GM12878 (cell line): ENCODE measurements at regions not wholly inside any gene's neighbourhood (a gene's known extent, or its start where the extent isn't known, plus 50 kb on each side); places are given as distances from the start of the nearest gene placed in this dataset.

ENCODE experiments used
- ATAC-seq: fragments of 200-7000 bp; cut with Tn5 transposase; 3 replicates; pipeline ENCODE4 v1.9.1; 2020; ENCODE audit warnings: mild to moderate bottlenecking, moderate library complexity
- BruUV-seq: library from RNA; stranded (reverse); fragments of 400-500 nt; replicated peaks from 2 replicates; lab custom pipeline; 2021; lab: Mats Ljungman, UMichigan
- CTCF ChIA-PET: fragments of 300-600 bp; sonication (Branson Sonifier 250); formaldehyde crosslinking; extraction: SDS; loops from one replicate; lab custom pipeline; 2021; ENCODE audit warnings: inconsistent platforms; lab: Yijun Ruan, JAX
- POLR2A ChIA-PET: fragments of 350-600 bp; formaldehyde crosslinking; extraction: SDS; loops from one replicate; lab custom pipeline; 2021; ENCODE audit warnings: inconsistent platforms; lab: Charles Lee
- RAD21 ChIA-PET: fragments of 300-600 bp; sonication (Branson Sonifier 250); formaldehyde crosslinking; loops from one replicate; lab custom pipeline; 2023; ENCODE audit warnings: antibody characterized with exemption; ENCODE audit not compliant: unreplicated experiment; lab: Charles Lee
- SMC1A ChIA-PET: fragments of 300-600 bp; sonication (Branson Sonifier 250); formaldehyde crosslinking; loops from one replicate; lab custom pipeline; 2023; ENCODE audit not compliant: unreplicated experiment, uncharacterized antibody; lab: Charles Lee
- DNase-seq: peaks from one replicate; pipeline ENCODE4 v3.0.0-alpha.2; 2011; ENCODE audit warnings: low read depth, low spot score
- FAIRE-seq: peaks from 3 replicates; lab custom pipeline; 2011; peaks lifted over from hg19 to GRCh38; lab: Jason Lieb, UNC
- H2AFZ ChIP-seq: 2 replicates; pipeline ENCODE4 v1.6.0; 2011; ENCODE audit warnings: low read depth, low read length, control low read depth; ENCODE audit not compliant: control insufficient read depth
- H3K27ac ChIP-seq: 2 replicates; pipeline ENCODE4 v1.5.1; 2011; ENCODE audit warnings: control low read depth; ENCODE audit not compliant: control insufficient read depth, insufficient read depth
- H3K27me3 ChIP-seq, 2 experiments: replicated peaks in 1 of 2; 2 replicates each; pipeline versions ENCODE4 v1.6.0 to v1.6.1; 2011; ENCODE audit warnings: low read length in 1 of 2; ENCODE audit not compliant: control insufficient read depth in 2 of 2, insufficient read depth in 2 of 2
- H3K36me3 ChIP-seq, 2 experiments: 2 replicates each; pipeline ENCODE4 v1.5.1; 2011; ENCODE audit warnings: low read length in 1 of 2; ENCODE audit not compliant: control insufficient read depth in 2 of 2, insufficient read depth in 2 of 2
- H3K4me1 ChIP-seq: 2 replicates; pipeline ENCODE4 v1.6.1; 2011; ENCODE audit warnings: mild to moderate bottlenecking, low read length, moderate library complexity, mixed read lengths; ENCODE audit not compliant: control insufficient read depth, insufficient read depth
- H3K4me2 ChIP-seq: 2 replicates; pipeline ENCODE4 v1.6.0; 2011; ENCODE audit warnings: control low read depth; ENCODE audit not compliant: control insufficient read depth, insufficient read depth
- H3K4me3 ChIP-seq: fragments of 200-600 bp; sonication (generic); 2 replicates; pipeline ENCODE4 v1.5.1; 2016
- H3K79me2 ChIP-seq: 2 replicates; pipeline ENCODE4 v1.6.0; 2011; ENCODE audit warnings: low read length; ENCODE audit not compliant: control insufficient read depth, insufficient read depth
- H3K9ac ChIP-seq: 2 replicates; pipeline ENCODE4 v1.8.0; 2011; ENCODE audit warnings: low read length, control low read depth, mixed read lengths; ENCODE audit not compliant: control insufficient read depth, insufficient read depth
- H3K9me3 ChIP-seq: replicated peaks from 3 replicates; pipeline ENCODE4 v1.5.1; 2011; ENCODE audit warnings: mild to moderate bottlenecking, low read length; ENCODE audit not compliant: control insufficient read depth, insufficient read depth
- H4K20me1 ChIP-seq: 2 replicates; pipeline ENCODE4 v1.6.0; 2011; ENCODE audit not compliant: control insufficient read depth, insufficient read depth
- GATAD2B ChIP-seq: fragments of 450-650 bp; conservative IDR thresholded peaks from 2 replicates; pipeline ENCODE4 v1.6.1; 2017; ENCODE audit warnings: low read depth, mild to moderate bottlenecking, moderate library complexity
- MYB ChIP-seq: fragments of 150-350 bp; IDR thresholded peaks from 2 replicates; pipeline ENCODE4 v1.6.1; 2014; ENCODE audit warnings: mild to moderate bottlenecking, low read depth, low read length, borderline replicate concordance
- NBN ChIP-seq: fragments of 450-650 bp; IDR thresholded peaks from 2 replicates; pipeline ENCODE4 v1.6.1; 2016
- NFYA ChIP-seq: IDR thresholded peaks from 2 replicates; pipeline ENCODE4 v1.6.1; 2011; ENCODE audit warnings: low read depth, mild to moderate bottlenecking, low read length, improper control_type of control experiment, borderline replicate concordance
- NRF1 ChIP-seq: conservative IDR thresholded peaks from 2 replicates; pipeline ENCODE4 v1.6.1; 2011; ENCODE audit warnings: mild to moderate bottlenecking, low read depth, low read length, improper control_type of control experiment
- RAD21 ChIP-seq: IDR thresholded peaks from 2 replicates; pipeline ENCODE4 v1.6.1; 2011; ENCODE audit warnings: mild to moderate bottlenecking, low read depth, low read length, moderate library complexity; ENCODE audit not compliant: insufficient read depth
- SRF ChIP-seq, 2 experiments: IDR thresholded peaks; 2 replicates each; pipeline ENCODE4 v1.6.1; 2011; ENCODE audit warnings: low read depth in 2 of 2, low read length in 2 of 2, mild to moderate bottlenecking in 1 of 2, moderate library complexity in 1 of 2
- TCF3 ChIP-seq: IDR thresholded peaks from 2 replicates; pipeline ENCODE4 v1.6.1; 2012; ENCODE audit warnings: low read depth, mild to moderate bottlenecking, low read length, borderline replicate concordance; ENCODE audit not compliant: insufficient read depth
- ZSCAN29 ChIP-seq: fragments of 450-650 bp; IDR thresholded peaks from 2 replicates; pipeline ENCODE4 v1.6.1; 2017; ENCODE audit warnings: mild to moderate bottlenecking, moderate library complexity
- WGBS: methylation state at CpG from one replicate; pipeline ENCODE4 v1.1.6; 2016; ENCODE audit warnings: low lambda C conversion rate; ENCODE audit not compliant: insufficient replicate concordance, insufficient coverage; ENCODE audit errors: missing lambda C conversion rate; 5-methylcytosine and 5-hydroxymethylcytosine counted together
- in situ Hi-C: fragments of 300-500 bp; cut with MboI; formaldehyde crosslinking; loops from 9 replicates; pipeline ENCODE4 v1.14.3; 2018; ENCODE audit warnings: mixed read lengths
- intact Hi-C: fragments of 100-400 bp; cut with micrococcal nuclease; formaldehyde crosslinking; loops from one replicate; pipeline ENCODE4 v1.14.2; 2022; ENCODE audit not compliant: unreplicated experiment
- TF ChIP-seq, protein P1 (sequence below): fragments of 450-650 bp; IDR thresholded peaks from 2 replicates; pipeline ENCODE4 v1.6.1; 2014; ENCODE audit warnings: mild to moderate bottlenecking
- TF ChIP-seq, protein P2 (sequence below): fragments of 450-650 bp; IDR thresholded peaks from 2 replicates; pipeline ENCODE4 v1.6.1; 2016; ENCODE audit warnings: mild to moderate bottlenecking
- TF ChIP-seq, protein P3 (sequence below): IDR thresholded peaks from 2 replicates; pipeline ENCODE4 v1.6.1; 2012; ENCODE audit warnings: low read depth, low read length, improper control_type of control experiment

DNA sequence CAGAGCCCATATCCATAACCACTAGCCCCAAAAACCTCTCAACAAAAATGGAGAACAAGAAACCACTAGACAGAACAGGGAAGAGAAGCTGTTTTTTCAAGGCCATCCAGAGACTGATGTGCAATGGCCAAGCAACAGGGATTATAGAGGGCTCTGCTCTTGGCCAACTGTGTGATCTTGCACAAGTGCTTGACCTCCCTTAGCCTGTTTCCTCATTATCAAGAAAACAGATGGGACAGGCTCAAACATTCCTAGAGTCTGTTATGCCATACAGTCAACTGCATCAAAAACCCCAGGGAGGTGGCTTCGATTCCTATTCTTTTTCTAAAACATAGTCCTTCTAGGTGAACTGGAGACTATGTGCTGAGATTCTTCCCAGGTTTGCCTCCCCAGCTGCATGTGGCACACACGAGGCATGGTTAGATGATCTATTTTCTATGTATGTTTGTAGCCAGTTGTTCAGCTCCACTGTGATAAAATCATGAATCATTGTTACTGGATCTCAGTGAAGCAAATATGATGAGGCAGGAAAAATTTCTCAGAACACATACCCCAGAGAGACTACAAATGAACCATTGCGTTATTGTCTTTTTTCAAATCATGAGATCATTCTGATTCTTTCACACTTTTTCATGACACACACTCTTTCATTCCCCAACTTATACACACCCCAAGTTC lies 132.9 kb upstream of the TGFBR2 start:
- ChIA-PET RAD21 (interaction anchor here (2.7 kb wide), 1 partner anchor 27 kb away, joined by 12 read pairs; no protein-coding TSS in a partner anchor), CTCF (interaction anchor here (0.9 kb wide), 1 partner anchor 26 kb away, joined by 3 read pairs; no protein-coding TSS in a partner anchor), POLR2A (interaction anchor here (1.2 kb wide), 1 partner anchor 29 kb away, joined by 3 read pairs; no protein-coding TSS in a partner anchor), SMC1A (interaction anchor here (0.7 to 1.5 kb wide), 2 partner anchors 13 to 129 kb away, joined by 3 to 5 read pairs; no protein-coding TSS in a partner anchor)
- Histone ChIP-seq H4K20me1 (no peaks in the 10 kb centered on the region), H3K9ac (no peak overlapping the region), H3K79me2 (no peaks in the 10 kb centered on the region), H3K4me1 (peaks cover 18% of the 10 kb centered on the region), H2AFZ (no peak overlapping the region), H3K27me3 (no peaks in the 10 kb centered on the region), H3K4me2 (no peak overlapping the region), H3K9me3 (no peaks in the 10 kb centered on the region; the same call in 2 of the 3 replicates), H3K4me3 (no peak overlapping the region), H3K36me3 (no peaks in the 10 kb centered on the region), H3K27ac (no peak overlapping the region)
- in situ Hi-C loops (no loop called here), intact Hi-C loops (loop anchor here (2.0 kb wide), 1 partner anchor 27 kb away; no protein-coding TSS in a partner anchor)
- no peak for DNase-seq
- TF ChIP-seq, protein P1, sequence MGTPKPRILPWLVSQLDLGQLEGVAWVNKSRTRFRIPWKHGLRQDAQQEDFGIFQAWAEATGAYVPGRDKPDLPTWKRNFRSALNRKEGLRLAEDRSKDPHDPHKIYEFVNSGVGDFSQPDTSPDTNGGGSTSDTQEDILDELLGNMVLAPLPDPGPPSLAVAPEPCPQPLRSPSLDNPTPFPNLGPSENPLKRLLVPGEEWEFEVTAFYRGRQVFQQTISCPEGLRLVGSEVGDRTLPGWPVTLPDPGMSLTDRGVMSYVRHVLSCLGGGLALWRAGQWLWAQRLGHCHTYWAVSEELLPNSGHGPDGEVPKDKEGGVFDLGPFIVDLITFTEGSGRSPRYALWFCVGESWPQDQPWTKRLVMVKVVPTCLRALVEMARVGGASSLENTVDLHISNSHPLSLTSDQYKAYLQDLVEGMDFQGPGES = no peak
- ATAC-seq = no peak
- WGBS = 46% methylated on average over 3 of the region's 3 CpGs
- FAIRE-seq = no peak
- no TSS peak for BruUV-seq

DNA sequence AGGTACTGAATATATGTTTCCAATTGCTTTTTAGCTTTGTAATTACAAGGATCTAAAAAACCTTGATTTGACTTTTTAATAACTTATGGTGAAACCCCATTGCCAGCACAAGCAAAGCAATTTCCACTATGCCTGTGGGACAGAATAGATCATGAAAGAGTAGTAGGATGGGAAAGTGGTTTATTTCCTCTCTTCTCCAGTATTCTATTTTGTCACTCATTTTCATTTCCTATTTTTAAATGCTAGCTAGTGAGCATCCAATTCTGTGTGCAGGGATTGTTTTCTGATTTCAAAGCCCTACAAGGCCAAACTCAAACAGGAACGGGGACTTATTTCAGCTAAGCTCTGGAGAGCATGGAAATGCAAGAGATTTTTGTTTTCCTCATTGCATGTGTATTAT lies 132.0 kb upstream of the TGFBR2 start:
- no peak for ATAC-seq
- ChIA-PET SMC1A (interaction anchor here (0.7 to 1.5 kb wide), 6 partner anchors 9 to 128 kb away, joined by 3 to 6 read pairs (median 4); no protein-coding TSS in a partner anchor), RAD21 (interaction anchor here (0.8 to 2.7 kb wide), 8 partner anchors 14 to 508 kb away, joined by 3 to 12 read pairs (median 4); partner anchors contain the start of gene TGFBR2), CTCF (interaction anchor here (0.6 to 1.3 kb wide), 3 partner anchors 26 to 784 kb away, joined by 3 read pairs; no protein-coding TSS in a partner anchor), POLR2A (interaction anchor here (0.9 to 1.2 kb wide), 2 partner anchors 26 to 28 kb away, joined by 3 to 4 read pairs; no protein-coding TSS in a partner anchor)
- no peak for FAIRE-seq
- BruUV-seq = no TSS peak
- WGBS = 100% methylated on average over 1 of the region's 1 CpG
- no peak for DNase-seq
- intact Hi-C loops = loop anchor here (2.0 kb wide), 1 partner anchor 26 kb away; no protein-coding TSS in a partner anchor
- Histone ChIP-seq H4K20me1 (no peaks in the 10 kb centered on the region), H3K9me3 (no peaks in the 10 kb centered on the region; the same call in 2 of the 3 replicates), H3K4me2 (no peak overlapping the region; the same call in 1 of the 2 replicates), H2AFZ (no peak overlapping the region), H3K27ac (no peak overlapping the region), H3K4me3 (no peak overlapping the region; the same call in 1 of the 2 replicates), H3K9ac (no peak overlapping the region), H3K36me3 (no peaks in the 10 kb centered on the region), H3K4me1 (peaks cover 18% of the 10 kb centered on the region), H3K27me3 (no peaks in the 10 kb centered on the region), H3K79me2 (no peaks in the 10 kb centered on the region)
- in situ Hi-C loops = no loop called here
- no peak for TF ChIP-seq NRF1
- TF ChIP-seq RAD21 = no peak
- no peak for TF ChIP-seq ZSCAN29
- no peak for TF ChIP-seq SRF (IDR thresholded peaks at IDR 0.05; ENCODE audit: low read depth in 2 of 2, low read length in 2 of 2)
- no peak for TF ChIP-seq TCF3
- TF ChIP-seq, protein P2, sequence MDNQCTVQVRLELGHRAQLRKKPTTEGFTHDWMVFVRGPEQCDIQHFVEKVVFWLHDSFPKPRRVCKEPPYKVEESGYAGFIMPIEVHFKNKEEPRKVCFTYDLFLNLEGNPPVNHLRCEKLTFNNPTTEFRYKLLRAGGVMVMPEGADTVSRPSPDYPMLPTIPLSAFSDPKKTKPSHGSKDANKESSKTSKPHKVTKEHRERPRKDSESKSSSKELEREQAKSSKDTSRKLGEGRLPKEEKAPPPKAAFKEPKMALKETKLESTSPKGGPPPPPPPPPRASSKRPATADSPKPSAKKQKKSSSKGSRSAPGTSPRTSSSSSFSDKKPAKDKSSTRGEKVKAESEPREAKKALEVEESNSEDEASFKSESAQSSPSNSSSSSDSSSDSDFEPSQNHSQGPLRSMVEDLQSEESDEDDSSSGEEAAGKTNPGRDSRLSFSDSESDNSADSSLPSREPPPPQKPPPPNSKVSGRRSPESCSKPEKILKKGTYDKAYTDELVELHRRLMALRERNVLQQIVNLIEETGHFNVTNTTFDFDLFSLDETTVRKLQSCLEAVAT = no peak
- no peak for TF ChIP-seq GATAD2B
- TF ChIP-seq NBN = no peak
- no peak for TF ChIP-seq MYB
- TF ChIP-seq, protein P3, sequence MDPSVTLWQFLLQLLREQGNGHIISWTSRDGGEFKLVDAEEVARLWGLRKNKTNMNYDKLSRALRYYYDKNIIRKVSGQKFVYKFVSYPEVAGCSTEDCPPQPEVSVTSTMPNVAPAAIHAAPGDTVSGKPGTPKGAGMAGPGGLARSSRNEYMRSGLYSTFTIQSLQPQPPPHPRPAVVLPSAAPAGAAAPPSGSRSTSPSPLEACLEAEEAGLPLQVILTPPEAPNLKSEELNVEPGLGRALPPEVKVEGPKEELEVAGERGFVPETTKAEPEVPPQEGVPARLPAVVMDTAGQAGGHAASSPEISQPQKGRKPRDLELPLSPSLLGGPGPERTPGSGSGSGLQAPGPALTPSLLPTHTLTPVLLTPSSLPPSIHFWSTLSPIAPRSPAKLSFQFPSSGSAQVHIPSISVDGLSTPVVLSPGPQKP = no peak
- no peak for TF ChIP-seq NFYA
